Hepatocyte (in vitro differentiated cells): ENCODE measurements at regions not wholly inside any gene's neighbourhood (a gene's known extent, or its start where the extent isn't known, plus 50 kb on each side); places are given as distances from the start of the nearest gene placed in this dataset.

Experiments
- CTCF ChIP-seq: fragments of 200-600 bp; sonication (generic); IDR thresholded peaks from 2 replicates; pipeline ENCODE4 v1.5.1; 2016; ENCODE audit warnings: antibody characterized with exemption, mild to moderate bottlenecking; ENCODE audit not compliant: poor library complexity
- EZH2 ChIP-seq: fragments of 200-600 bp; sonication (generic); IDR thresholded peaks from 2 replicates; pipeline ENCODE4 v1.6.1; 2016; ENCODE audit warnings: antibody characterized with exemption, mild to moderate bottlenecking, borderline replicate concordance
- EZH2phosphoT487 ChIP-seq: fragments of 200-600 bp; sonication (generic); IDR thresholded peaks from one replicate; pipeline ENCODE4 v1.6.1; 2018; ENCODE audit warnings: antibody characterized with exemption, mild to moderate bottlenecking, low read depth, moderate library complexity; ENCODE audit not compliant: unreplicated experiment, severe bottlenecking

- TF ChIP-seq CTCF (no peak), EZH2phosphoT487 (no peak), EZH2 (no peak)
Observed at GRCh38 chr6:54689620-54690019, 157.0 kb upstream of the FAM83B start.
